ENCODE measurements at regions not wholly inside any gene's neighbourhood (a gene's known extent, or its start where the extent isn't known, plus 50 kb on each side); places are given as distances from the start of the nearest gene placed in this dataset.

DNA sequence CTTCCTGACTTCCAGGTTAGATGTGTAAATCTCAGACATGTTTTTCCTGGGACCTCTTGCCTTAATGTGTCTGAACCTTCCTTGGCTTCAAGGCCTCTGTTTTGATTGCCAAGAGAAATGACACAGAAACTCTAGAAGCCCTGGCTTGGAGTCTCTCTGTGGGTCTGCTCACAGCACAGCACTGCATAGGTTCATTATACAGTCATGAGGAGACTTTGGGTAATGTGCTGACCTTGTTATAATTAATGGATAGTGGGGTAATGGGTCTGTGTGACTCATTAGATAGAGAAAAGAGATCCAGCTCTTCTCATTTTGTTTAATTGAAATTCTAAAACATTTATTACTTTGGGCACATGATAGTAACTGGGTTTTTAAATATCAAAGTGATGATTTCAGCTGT lies 175.8 kb upstream of the GLRA1 start:
- no peaks in the 10 kb centered on the region for H3K36me3 ChIP-seq (ENCODE audit: low read depth)
- no peak overlapping the region for H3K4me3 ChIP-seq
- no peak for TF ChIP-seq CTCF (IDR thresholded peaks at IDR 0.05)
- intact Hi-C loops (cut with DNase I, micrococcal nuclease) = no loop called here
- H3K9me3 ChIP-seq = no peaks in the 10 kb centered on the region
- DNase-seq (no peak), ATAC-seq (no peak)
- H3K4me1 ChIP-seq (ENCODE audit: low read depth) = no peaks in the 10 kb centered on the region

DNA sequence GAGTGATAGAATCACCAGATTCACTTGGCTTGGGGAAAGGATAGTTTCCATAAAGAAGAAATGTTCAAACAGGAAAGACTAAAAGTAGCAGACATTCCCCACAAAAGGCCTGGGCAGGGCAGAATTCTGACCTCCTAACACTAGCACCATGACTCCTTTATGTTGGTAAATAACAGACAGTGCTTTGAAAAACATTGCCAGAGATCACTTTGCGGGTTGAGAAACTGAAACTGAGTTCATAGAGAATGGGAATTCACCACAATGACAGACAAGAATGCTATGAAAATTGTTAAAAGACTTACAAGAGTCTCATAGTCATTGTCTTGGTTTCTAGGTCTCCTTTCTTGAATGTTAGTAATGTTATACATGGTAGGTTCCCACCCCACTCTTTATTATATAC lies 172.5 kb upstream of the GLRA1 start:
- H3K4me3 ChIP-seq = no peak overlapping the region
- intact Hi-C loops (cut with DNase I, micrococcal nuclease) = no loop called here
- ATAC-seq (no peak), DNase-seq (no peak)
- H3K9me3 ChIP-seq = no peaks in the 10 kb centered on the region
- TF ChIP-seq CTCF (IDR thresholded peaks at IDR 0.05) = no peak
- H3K36me3 ChIP-seq (ENCODE audit: low read depth) = no peaks in the 10 kb centered on the region
- H3K4me1 ChIP-seq (ENCODE audit: low read depth) = no peaks in the 10 kb centered on the region

DNA sequence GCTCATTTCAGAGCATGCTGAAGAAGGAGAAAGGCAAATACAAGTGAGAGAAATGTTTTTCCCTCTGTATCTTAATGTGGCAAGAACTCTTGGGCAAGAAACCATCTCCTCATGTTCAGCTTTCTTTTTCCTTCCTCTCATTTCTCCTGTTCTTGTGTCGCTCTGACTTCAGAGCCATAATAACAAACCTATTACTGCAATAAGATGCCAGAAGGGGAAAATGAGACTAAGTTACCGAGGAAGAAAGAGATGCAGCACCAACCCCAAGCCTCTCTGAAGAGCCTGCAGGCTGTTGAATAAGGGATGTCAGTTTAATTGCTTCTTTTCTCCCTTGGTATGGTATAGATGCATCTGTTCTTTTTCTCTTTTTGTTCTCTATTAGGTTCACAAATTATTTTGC lies 170.1 kb upstream of the GLRA1 start:
- Histone ChIP-seq H3K36me3 (ENCODE audit: low read depth) (no peaks in the 10 kb centered on the region), H3K4me1 (ENCODE audit: low read depth) (no peaks in the 10 kb centered on the region), H3K4me3 (no peak overlapping the region), H3K9me3 (no peaks in the 10 kb centered on the region)
- no peak for TF ChIP-seq CTCF (IDR thresholded peaks at IDR 0.05)
- DNase-seq = no peak
- intact Hi-C loops (cut with DNase I, micrococcal nuclease) = no loop called here
- no peak for ATAC-seq

- Histone ChIP-seq H3K36me3 (ENCODE audit: low read depth) (no peaks in the 10 kb centered on the region), H3K4me3 (no peak overlapping the region), H3K4me1 (ENCODE audit: low read depth) (no peaks in the 10 kb centered on the region), H3K9me3 (no peaks in the 10 kb centered on the region)
- ATAC-seq = no peak
- TF ChIP-seq CTCF (IDR thresholded peaks at IDR 0.05) = no peak
- intact Hi-C loops (cut with DNase I, micrococcal nuclease) = no loop called here
- DNase-seq = no peak
Measured at GRCh38 chr5:152094060-152094459, 169.4 kb upstream of the GLRA1 start.

- DNase-seq = no peak
- no peak for ATAC-seq
- TF ChIP-seq CTCF (IDR thresholded peaks at IDR 0.05) = no peak
- H3K4me1 ChIP-seq (ENCODE audit: low read depth) = no peaks in the 10 kb centered on the region
- no peaks in the 10 kb centered on the region for H3K36me3 ChIP-seq (ENCODE audit: low read depth)
- H3K4me3 ChIP-seq = no peak overlapping the region
- H3K9me3 ChIP-seq = no peaks in the 10 kb centered on the region
- intact Hi-C loops (cut with DNase I, micrococcal nuclease) = no loop called here
Measured at GRCh38 chr5:152092580-152092979, 167.9 kb upstream of the GLRA1 start.

DNA sequence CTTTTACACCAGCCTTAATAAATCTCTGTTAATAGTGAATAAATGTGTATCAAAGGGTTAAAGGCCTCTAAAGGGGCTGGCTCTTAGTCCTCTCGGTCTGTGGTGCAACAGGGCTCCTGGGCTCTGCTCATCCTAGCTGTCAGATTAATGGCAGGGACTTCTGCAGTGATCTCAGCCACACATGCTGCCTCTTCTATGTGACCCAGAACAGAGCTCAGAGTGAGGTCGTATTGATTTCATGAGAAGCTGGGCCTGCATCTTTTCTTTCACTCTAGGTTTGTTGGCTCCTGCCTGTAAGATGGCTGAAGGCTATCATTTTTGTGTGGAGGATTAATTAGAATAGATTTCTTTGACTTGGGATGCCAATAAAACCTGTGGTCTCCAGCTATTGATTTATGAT lies 165.0 kb upstream of the GLRA1 start:
- Histone ChIP-seq H3K4me1 (ENCODE audit: low read depth) (no peaks in the 10 kb centered on the region), H3K4me3 (no peak overlapping the region), H3K9me3 (no peaks in the 10 kb centered on the region), H3K36me3 (ENCODE audit: low read depth) (no peaks in the 10 kb centered on the region)
- DNase-seq = no peak
- intact Hi-C loops (cut with DNase I, micrococcal nuclease) = no loop called here
- ATAC-seq = no peak
- no peak for TF ChIP-seq CTCF (IDR thresholded peaks at IDR 0.05)
